ACC112 (cell line): ENCODE measurements at regions not wholly inside any gene's neighbourhood (a gene's known extent, or its start where the extent isn't known, plus 50 kb on each side); places are given as distances from the start of the nearest gene placed in this dataset.

ENCODE experiments used
- H2AFZ ChIP-seq: fragments of 200-600 bp; sonication (generic); one replicate; pipeline ENCODE4 v1.6.0; 2017; ENCODE audit warnings: antibody characterized with exemption, low read length; ENCODE audit not compliant: unreplicated experiment
- H3K27ac ChIP-seq: fragments of 200-600 bp; sonication (generic); 2 replicates; pipeline ENCODE4 v1.5.1; 2014; ENCODE audit warnings: low read depth, mild to moderate bottlenecking, antibody characterized with exemption, low read length, moderate library complexity
- H3K27me3 ChIP-seq: fragments of 200-600 bp; sonication (generic); 2 replicates; pipeline ENCODE4 v1.6.1; 2014; ENCODE audit warnings: mild to moderate bottlenecking, antibody characterized with exemption, low read length, moderate library complexity, mixed read lengths; ENCODE audit not compliant: insufficient read depth
- H3K36me3 ChIP-seq: fragments of 200-600 bp; sonication (generic); 2 replicates; pipeline ENCODE4 v1.6.1; 2016; ENCODE audit warnings: mild to moderate bottlenecking, antibody characterized with exemption, low read length, moderate library complexity, mixed read lengths; ENCODE audit not compliant: insufficient read depth
- H3K4me1 ChIP-seq: fragments of 200-600 bp; sonication (generic); one replicate; pipeline ENCODE4 v1.6.1; 2016; ENCODE audit warnings: low read length, mixed read lengths; ENCODE audit not compliant: insufficient read depth, unreplicated experiment, control insufficient read depth
- H3K4me3 ChIP-seq: fragments of 200-600 bp; sonication (generic); 2 replicates; pipeline ENCODE4 v1.5.1; 2014; ENCODE audit warnings: mild to moderate bottlenecking, low read depth, low read length
- H3K79me2 ChIP-seq: fragments of 200-600 bp; sonication (generic); one replicate; pipeline ENCODE4 v1.6.0; 2016; ENCODE audit warnings: low read length; ENCODE audit not compliant: control insufficient read depth, unreplicated experiment, insufficient read depth

DNA sequence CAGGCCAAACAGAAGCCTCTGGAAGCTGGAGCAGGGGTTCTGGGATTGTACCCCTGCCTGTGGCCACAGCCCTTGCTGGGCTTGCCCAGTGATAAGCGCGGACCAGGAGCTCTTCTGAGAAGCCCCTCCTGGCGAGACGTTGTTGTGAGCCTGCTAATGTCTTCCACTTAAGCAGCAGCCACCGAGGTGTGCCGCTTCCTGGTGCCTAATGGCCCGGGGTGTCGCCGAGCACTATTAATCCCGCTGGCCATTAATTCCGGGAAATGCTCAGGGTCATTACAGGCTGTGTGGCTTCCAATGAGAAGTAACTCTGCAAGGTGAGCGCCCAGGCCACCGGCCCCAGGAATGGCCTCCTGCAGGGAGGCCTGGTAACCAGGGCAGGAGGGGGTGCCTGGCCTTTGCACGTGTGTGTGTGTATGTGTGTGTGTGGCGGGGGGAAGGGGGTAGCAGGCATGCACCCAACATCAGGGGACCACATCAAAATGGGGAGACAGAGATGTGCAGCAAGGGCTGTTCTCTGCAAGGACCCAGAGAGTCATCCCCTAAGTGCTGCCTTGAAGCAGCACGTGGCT is 175.0 kb downstream of the URI1 start:
- no peak overlapping the region for H3K4me3 ChIP-seq
- H3K79me2 ChIP-seq: no peaks in the 10 kb centered on the region
- no peak overlapping the region for H3K27ac ChIP-seq
- H3K27me3 ChIP-seq: no peaks in the 10 kb centered on the region
- H3K36me3 ChIP-seq: no peaks in the 10 kb centered on the region
- H3K4me1 ChIP-seq: no peaks in the 10 kb centered on the region
- H2AFZ ChIP-seq: no peak overlapping the region

DNA sequence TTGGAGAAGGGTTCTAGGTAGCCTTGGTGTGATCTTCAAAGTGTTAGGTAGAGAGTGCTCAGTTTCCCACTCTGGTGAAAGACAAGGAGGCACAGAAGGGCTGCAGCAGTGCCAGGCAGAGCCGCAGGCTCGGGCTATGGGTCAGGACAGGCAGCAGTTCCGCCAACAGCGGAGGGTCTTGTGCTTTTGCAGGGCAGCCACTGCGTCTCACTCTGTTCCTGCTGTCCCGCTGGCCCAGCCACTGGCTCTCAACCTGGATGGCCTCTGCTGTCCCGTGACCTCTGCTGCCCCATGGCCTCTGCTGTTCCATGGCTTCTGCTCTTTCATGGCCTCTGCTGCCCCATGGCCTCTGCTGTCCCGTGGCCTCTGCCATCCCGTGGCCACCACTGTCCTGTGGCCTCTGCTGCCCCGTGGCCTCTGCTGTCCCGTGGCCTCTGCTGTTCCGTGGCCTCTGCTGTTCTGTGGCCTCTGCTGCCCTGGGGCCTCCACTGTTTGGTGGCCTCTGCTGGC is 175.7 kb downstream of the URI1 start:
- no peaks in the 10 kb centered on the region for H3K36me3 ChIP-seq
- no peaks in the 10 kb centered on the region for H3K4me1 ChIP-seq
- no peak overlapping the region for H3K4me3 ChIP-seq
- no peak overlapping the region for H3K27ac ChIP-seq
- H3K79me2 ChIP-seq: no peaks in the 10 kb centered on the region
- H2AFZ ChIP-seq: no peak overlapping the region
- H3K27me3 ChIP-seq: no peaks in the 10 kb centered on the region

DNA sequence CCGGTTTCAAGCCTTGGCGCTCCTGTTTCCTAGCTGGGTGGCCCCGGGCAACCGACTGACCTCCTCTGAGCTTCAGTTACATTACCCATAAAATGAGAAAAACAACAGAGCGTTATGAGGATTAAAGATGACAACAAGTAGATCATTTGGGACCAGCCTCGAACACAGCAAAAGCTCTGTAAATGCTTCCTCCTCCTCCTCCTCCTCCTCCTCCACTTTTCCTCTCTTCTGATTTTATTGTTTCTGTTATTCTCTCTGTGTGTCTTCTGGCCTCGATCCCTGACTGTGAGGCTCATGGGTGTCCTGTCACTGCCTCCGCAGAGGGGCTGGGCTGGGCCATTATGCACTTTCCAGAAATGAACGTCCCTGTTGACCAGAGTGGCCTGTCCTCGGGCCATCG is 176.2 kb downstream of the URI1 start:
- H3K4me1 ChIP-seq: no peaks in the 10 kb centered on the region
- H3K4me3 ChIP-seq: no peak overlapping the region
- H3K27me3 ChIP-seq: no peaks in the 10 kb centered on the region
- H2AFZ ChIP-seq: no peak overlapping the region
- no peaks in the 10 kb centered on the region for H3K36me3 ChIP-seq
- no peaks in the 10 kb centered on the region for H3K79me2 ChIP-seq
- H3K27ac ChIP-seq: no peak overlapping the region

GRCh38 chr19:30118760-30119159 is 176.7 kb downstream of the URI1 start:
- no peaks in the 10 kb centered on the region for H3K36me3 ChIP-seq
- no peaks in the 10 kb centered on the region for H3K4me1 ChIP-seq
- H2AFZ ChIP-seq: no peak overlapping the region
- H3K4me3 ChIP-seq: no peak overlapping the region
- H3K27me3 ChIP-seq: no peaks in the 10 kb centered on the region
- H3K79me2 ChIP-seq: no peaks in the 10 kb centered on the region
- H3K27ac ChIP-seq: no peak overlapping the region

DNA sequence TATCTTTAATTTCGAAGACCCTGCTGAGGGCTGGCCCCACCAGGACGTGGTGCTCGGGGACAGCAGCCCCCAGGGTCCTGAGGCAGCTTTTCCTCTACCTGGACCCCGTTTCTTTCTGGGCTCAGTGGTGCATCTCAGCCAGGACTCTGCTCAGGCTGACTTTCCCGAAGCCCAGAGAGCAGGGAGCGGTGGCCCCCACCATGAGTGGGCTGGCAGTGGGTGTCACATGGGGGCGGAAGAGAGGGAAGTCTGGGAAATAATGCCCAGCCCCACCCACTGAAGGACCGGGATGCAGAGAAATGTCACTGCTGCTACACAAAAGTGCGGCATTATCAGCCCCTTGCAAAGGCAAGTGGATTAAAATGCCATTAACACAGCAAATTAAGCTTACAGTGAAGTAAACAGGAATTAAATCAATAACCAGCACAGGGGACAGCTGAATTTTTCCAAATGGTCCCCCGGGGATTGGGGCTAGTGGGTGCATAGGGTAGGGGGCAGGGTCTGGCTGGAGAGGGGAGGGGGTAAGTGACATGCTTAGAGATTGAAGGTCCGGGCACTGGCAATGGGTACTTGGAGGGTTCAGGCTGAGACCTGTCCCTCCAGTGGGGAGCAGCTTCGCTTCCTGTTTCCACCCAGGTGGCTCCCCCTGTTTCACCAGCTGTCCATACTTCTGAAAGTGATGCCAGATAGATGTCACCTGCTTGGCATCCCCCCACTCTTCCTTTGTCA is 177.3 kb downstream of the URI1 start:
- H3K79me2 ChIP-seq: no peaks in the 10 kb centered on the region
- no peak overlapping the region for H3K27ac ChIP-seq
- H3K36me3 ChIP-seq: no peaks in the 10 kb centered on the region
- H3K27me3 ChIP-seq: no peaks in the 10 kb centered on the region
- H3K4me1 ChIP-seq: no peaks in the 10 kb centered on the region
- H3K4me3 ChIP-seq: no peak overlapping the region
- H2AFZ ChIP-seq: no peak overlapping the region

DNA sequence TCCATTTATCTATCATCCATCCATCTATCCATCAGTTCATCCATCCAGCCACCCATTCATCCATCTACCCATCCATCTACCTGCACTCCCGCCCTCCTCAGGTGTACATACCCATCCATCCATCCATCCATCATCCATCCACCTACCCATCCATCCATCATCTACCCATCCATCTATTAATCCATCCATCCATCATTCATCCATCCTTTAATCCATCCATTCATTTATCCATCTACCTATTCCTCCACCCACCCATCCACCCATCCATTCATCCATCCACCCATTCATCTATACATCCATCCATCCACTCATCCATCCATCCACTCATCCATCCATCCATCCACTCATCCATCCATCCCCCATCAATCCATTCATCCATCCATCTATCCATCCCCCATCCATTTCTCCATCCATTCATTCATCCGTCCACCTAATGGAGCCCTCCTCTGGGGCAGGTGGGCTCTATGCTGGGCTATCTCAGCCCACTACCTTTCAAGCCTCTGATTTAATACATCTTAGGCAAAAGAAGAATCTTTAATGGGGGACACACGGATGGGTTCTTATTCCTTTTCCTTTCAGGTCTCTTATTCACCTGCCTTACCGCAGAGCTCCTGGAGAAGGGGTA is 178.9 kb downstream of the URI1 start:
- no peaks in the 10 kb centered on the region for H3K27me3 ChIP-seq
- H3K36me3 ChIP-seq: no peaks in the 10 kb centered on the region
- no peak overlapping the region for H3K27ac ChIP-seq
- H3K4me3 ChIP-seq: no peak overlapping the region
- H2AFZ ChIP-seq: no peak overlapping the region
- no peaks in the 10 kb centered on the region for H3K4me1 ChIP-seq
- no peaks in the 10 kb centered on the region for H3K79me2 ChIP-seq

- Histone ChIP-seq H3K4me3 (no peak overlapping the region), H3K4me1 (no peaks in the 10 kb centered on the region), H2AFZ (no peak overlapping the region), H3K27me3 (no peaks in the 10 kb centered on the region), H3K36me3 (no peaks in the 10 kb centered on the region), H3K27ac (no peak overlapping the region), H3K79me2 (no peaks in the 10 kb centered on the region)
These were observed 180.4 kb downstream of the URI1 start for GRCh38 chr19:30122431-30122830.

- Histone ChIP-seq H3K79me2 (no peaks in the 10 kb centered on the region), H3K4me3 (no peak overlapping the region), H2AFZ (no peak overlapping the region), H3K27me3 (no peaks in the 10 kb centered on the region), H3K27ac (no peak overlapping the region), H3K36me3 (no peaks in the 10 kb centered on the region), H3K4me1 (no peaks in the 10 kb centered on the region)
These were observed 181.1 kb downstream of the URI1 start for GRCh38 chr19:30123119-30123518.

DNA sequence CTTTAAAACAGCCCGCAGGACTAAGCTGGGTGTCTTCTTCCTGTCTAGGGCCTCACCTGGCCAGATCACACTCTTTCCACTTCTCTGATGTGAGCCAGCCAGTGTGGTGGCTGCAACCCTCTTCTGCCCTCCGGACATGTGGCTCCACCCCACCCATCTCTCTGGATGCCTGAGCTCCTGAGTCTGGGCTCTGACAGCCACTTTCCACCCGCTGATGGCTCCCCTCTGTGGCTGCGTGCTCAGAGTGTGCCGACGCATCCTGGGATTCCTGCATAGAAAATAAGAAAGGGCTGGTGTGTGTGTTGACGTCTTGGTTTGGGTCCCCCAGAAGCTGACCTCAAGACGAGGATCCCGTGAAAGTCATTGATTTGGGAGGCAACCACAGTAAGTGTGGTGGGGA is 181.6 kb downstream of the URI1 start:
- H2AFZ ChIP-seq: no peak overlapping the region
- H3K79me2 ChIP-seq: no peaks in the 10 kb centered on the region
- no peaks in the 10 kb centered on the region for H3K36me3 ChIP-seq
- no peaks in the 10 kb centered on the region for H3K27me3 ChIP-seq
- H3K27ac ChIP-seq: no peak overlapping the region
- H3K4me1 ChIP-seq: no peaks in the 10 kb centered on the region
- no peak overlapping the region for H3K4me3 ChIP-seq

DNA sequence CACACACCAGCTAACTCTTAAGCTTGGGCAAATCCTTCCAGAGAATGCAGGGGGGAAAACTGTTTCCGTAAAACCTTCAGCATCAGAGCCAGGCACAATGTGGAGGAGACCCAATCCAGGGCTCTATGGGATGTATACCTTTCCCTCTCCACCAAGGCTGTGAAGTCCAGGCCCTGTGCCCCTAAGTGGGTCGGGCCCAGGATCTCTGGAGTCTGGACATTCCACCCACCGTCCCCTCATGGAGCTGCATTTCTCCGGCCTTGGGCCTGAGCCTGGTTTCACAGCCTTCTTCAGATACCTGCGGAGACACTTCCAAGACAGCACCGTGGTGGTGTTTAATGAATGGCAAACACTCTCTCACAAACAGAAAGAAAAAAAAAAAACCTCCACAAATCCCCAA is 186.2 kb downstream of the URI1 start:
- H3K27me3 ChIP-seq: no peaks in the 10 kb centered on the region

More for the DNA sequence above, 186.2 kb downstream of the URI1 start:
- Histone ChIP-seq H3K79me2 (no peaks in the 10 kb centered on the region), H2AFZ (no peak overlapping the region), H3K36me3 (no peaks in the 10 kb centered on the region), H3K27ac (no peak overlapping the region), H3K4me3 (no peak overlapping the region), H3K4me1 (no peaks in the 10 kb centered on the region)
